Right lobe of liver (tissue), 6 donors: ENCODE measurements at regions not wholly inside any gene's neighbourhood (a gene's known extent, or its start where the extent isn't known, plus 50 kb on each side); places are given as distances from the start of the nearest gene placed in this dataset.
"Not testable (repeated sequence)": the region's sequence is repeated elsewhere in the genome, so short reads cannot be mapped to it uniquely, and the experiment has no call there.

ENCODE experiments used
- ATAC-seq, 4 donors: fragments of 200-7000 bp; cut with Tn5 transposase; one replicate each; pipeline ENCODE4 v1.9.1; 2020; ENCODE audit warnings: mild to moderate bottlenecking in 4 of 4, moderate library complexity in 4 of 4
- DNase-seq, 3 donors: peaks; one replicate each; pipeline ENCODE4 v3.0.0-alpha.2; 2020
- H3K27ac ChIP-seq, 3 donors: fragments of 200-600 bp; one replicate each; pipeline ENCODE4 v1.8.0; 2022
- H3K27me3 ChIP-seq, 2 donors: fragments of 200-600 bp; one replicate each; pipeline ENCODE4 v1.8.0; 2022
- H3K36me3 ChIP-seq, 4 donors: fragments of 200-600 bp; sonication (generic) in 1 of 4; one replicate each; pipeline versions ENCODE4 v1.5.1 to v1.8.0; 2017 to 2022; ENCODE audit warnings: control low read depth in 1 of 4
- H3K4me1 ChIP-seq, 4 donors: fragments of 200-600 bp; sonication (generic) in 1 of 4; one replicate each; pipeline versions ENCODE4 v1.5.1 to v1.8.0; 2017 to 2022; ENCODE audit warnings: control low read depth in 1 of 4
- H3K4me3 ChIP-seq, 3 donors: fragments of 200-600 bp; one replicate each; pipeline ENCODE4 v1.8.0; 2022
- H3K9me3 ChIP-seq, 4 donors: fragments of 200-600 bp; sonication (generic) in 1 of 4; one replicate each; pipeline versions ENCODE4 v1.5.1 to v1.8.0; 2017 to 2022; ENCODE audit warnings: control low read depth in 1 of 4
- CTCF ChIP-seq, 4 donors: fragments of 200-600 bp in 3 of 4; fragments of 450-650 bp in 1 of 4; IDR thresholded peaks; one replicate each; pipeline versions ENCODE4 v1.5.1 to v1.8.0; 2016 to 2022; ENCODE audit warnings: antibody characterized with exemption in 4 of 4, mild to moderate bottlenecking in 2 of 4
- POLR2A ChIP-seq: fragments of 450-650 bp; IDR thresholded peaks from one replicate; pipeline ENCODE4 v1.6.1; 2017; ENCODE audit warnings: antibody characterized with exemption, mild to moderate bottlenecking
- WGBS: methylation state at CpG from one replicate; pipeline ENCODE4 v1.1.6; 2018; ENCODE audit warnings: low coverage, low lambda C conversion rate; ENCODE audit not compliant: insufficient coverage; ENCODE audit errors: missing lambda C conversion rate; 5-methylcytosine and 5-hydroxymethylcytosine counted together
- intact Hi-C, 2 donors: fragments of 100-400 bp; cut with DNase I; formaldehyde crosslinking; loops; one replicate each; pipeline versions ENCODE4 v1.11.2 to v1.14.1; 2022
- donor health status: DM: no; HTN: yes; CAD: no.
- donor health status: DM: no; HTN: no; CAD: no.
- donor health status: DM: no; HTN: no; CAD: no.
- donor health status: DM: no; HTN: yes; CAD: no.
- donor health status: DM: no; HTN: yes; CAD: no.

GRCh38 chr12:90677552-90677951, 277.4 kb downstream of the CCER1 start:
- ATAC-seq = no peak
- WGBS = 54% methylated on average over 3 of the region's 3 CpGs
- H3K36me3 ChIP-seq = no peaks in the 10 kb centered on the region
- intact Hi-C loops = no loop called here
- no peak overlapping the region for H3K4me3 ChIP-seq
- H3K9me3 ChIP-seq = no peaks in the 10 kb centered on the region
- no peak for TF ChIP-seq CTCF (IDR thresholded peaks at IDR 0.05)
- no peak for TF ChIP-seq POLR2A
- DNase-seq = no peak
- no peaks in the 10 kb centered on the region for H3K4me1 ChIP-seq
- H3K27ac ChIP-seq = no peak overlapping the region
- H3K27me3 ChIP-seq = no peaks in the 10 kb centered on the region

GRCh38 chr12:90677055-90677454, 277.9 kb downstream of the CCER1 start:
- no peak for TF ChIP-seq CTCF (IDR thresholded peaks at IDR 0.05)

GRCh38 chr12:90675106-90675505, 279.9 kb downstream of the CCER1 start:
- H3K4me3 ChIP-seq = no peak overlapping the region
- TF ChIP-seq CTCF (IDR thresholded peaks at IDR 0.05) = no peak
- no peak for TF ChIP-seq POLR2A
- no peaks in the 10 kb centered on the region for H3K4me1 ChIP-seq
- H3K9me3 ChIP-seq = no peaks in the 10 kb centered on the region
- no peaks in the 10 kb centered on the region for H3K27me3 ChIP-seq
- 57% methylated on average over 1 of the region's 1 CpG for WGBS
- H3K27ac ChIP-seq = no peak overlapping the region
- no peaks in the 10 kb centered on the region for H3K36me3 ChIP-seq
- ATAC-seq = no peak
- intact Hi-C loops = no loop called here
- no peak for DNase-seq

More at GRCh38 chr12:90677055-90677454, 277.9 kb downstream of the CCER1 start:
- H3K9me3 ChIP-seq = no peaks in the 10 kb centered on the region
- H3K36me3 ChIP-seq = no peaks in the 10 kb centered on the region
- 88% methylated on average over 1 of the region's 1 CpG for WGBS
- intact Hi-C loops = no loop called here
- no peak overlapping the region for H3K4me3 ChIP-seq
- no peaks in the 10 kb centered on the region for H3K4me1 ChIP-seq
- DNase-seq = no peak
- no peaks in the 10 kb centered on the region for H3K27me3 ChIP-seq
- no peak for ATAC-seq
- no peak overlapping the region for H3K27ac ChIP-seq

GRCh38 chr12:90672081-90672480, 282.9 kb downstream of the CCER1 start:
- H3K27ac ChIP-seq = no peak overlapping the region
- H3K4me3 ChIP-seq = no peak overlapping the region
- H3K4me1 ChIP-seq = no peaks in the 10 kb centered on the region
- no peak for ATAC-seq
- TF ChIP-seq CTCF (IDR thresholded peaks at IDR 0.05) (no peak), POLR2A (no peak)
- H3K27me3 ChIP-seq = no peaks in the 10 kb centered on the region
- WGBS = 52% methylated on average over 1 of the region's 1 CpG
- H3K9me3 ChIP-seq = no peaks in the 10 kb centered on the region
- no peaks in the 10 kb centered on the region for H3K36me3 ChIP-seq
- DNase-seq = no peak
- intact Hi-C loops = no loop called here

- H3K36me3 ChIP-seq, ATAC-seq, H3K27ac ChIP-seq, H3K27me3 ChIP-seq, H3K9me3 ChIP-seq, DNase-seq, H3K4me3 ChIP-seq, intact Hi-C loops, H3K4me1 ChIP-seq: not testable (repeated sequence)
- 57% methylated on average over 5 of the region's 7 CpGs for WGBS
Measured at GRCh38 chr12:90663949-90664348, 291.0 kb downstream of the CCER1 start.
